Ascending aorta (tissue), 2 donors: ENCODE measurements at regions not wholly inside any gene's neighbourhood (a gene's known extent, or its start where the extent isn't known, plus 50 kb on each side); places are given as distances from the start of the nearest gene placed in this dataset.

Experiments
- DNase-seq, 2 donors: peaks; one replicate each; pipeline ENCODE4 v3.0.0-alpha.2; 2019; ENCODE audit warnings: low spot score in 2 of 2
- H3K27ac ChIP-seq, 2 donors: fragments of 200-600 bp; sonication (generic); one replicate each; pipeline ENCODE4 v1.5.1; 2016 to 2017; ENCODE audit warnings: mild to moderate bottlenecking in 1 of 2
- H3K27me3 ChIP-seq: fragments of 200-600 bp; sonication (generic); one replicate; pipeline ENCODE4 v1.5.1; 2017
- H3K36me3 ChIP-seq, 2 donors: fragments of 200-600 bp; sonication (generic); one replicate each; pipeline ENCODE4 v1.5.1; 2016
- H3K4me1 ChIP-seq, 2 donors: fragments of 200-600 bp; sonication (generic); one replicate each; pipeline ENCODE4 v1.5.1; 2016 to 2017; ENCODE audit warnings: mild to moderate bottlenecking in 1 of 2
- H3K4me3 ChIP-seq, 2 donors: fragments of 200-600 bp; sonication (generic); one replicate each; pipeline ENCODE4 v1.5.1; 2016 to 2017; ENCODE audit warnings: mild to moderate bottlenecking in 1 of 2
- H3K9me3 ChIP-seq, 2 donors: fragments of 200-600 bp; sonication (generic); one replicate each; pipeline ENCODE4 v1.5.1; 2016
- intact Hi-C: fragments of 100-400 bp; cut with DNase I; formaldehyde crosslinking; loops from one replicate; pipeline ENCODE4 v1.15.1; 2023
- TF ChIP-seq, protein P1 (sequence below), 3 experiments: fragments of 200-600 bp in 2 of 3; fragments of 450-650 bp in 1 of 3; sonication (generic) in 2 of 3; IDR thresholded peaks; one replicate each; pipeline ENCODE4 v1.5.1; 2016 to 2019; ENCODE audit warnings: antibody characterized with exemption in 3 of 3, mild to moderate bottlenecking in 1 of 3, moderate library complexity in 1 of 3

- Histone ChIP-seq H3K9me3 (no peaks in the 10 kb centered on the region), H3K4me1 (no peaks in the 10 kb centered on the region), H3K4me3 (no peak overlapping the region), H3K27ac (no peak overlapping the region), H3K27me3 (no peaks in the 10 kb centered on the region), H3K36me3 (no peaks in the 10 kb centered on the region)
- TF ChIP-seq, protein P1, sequence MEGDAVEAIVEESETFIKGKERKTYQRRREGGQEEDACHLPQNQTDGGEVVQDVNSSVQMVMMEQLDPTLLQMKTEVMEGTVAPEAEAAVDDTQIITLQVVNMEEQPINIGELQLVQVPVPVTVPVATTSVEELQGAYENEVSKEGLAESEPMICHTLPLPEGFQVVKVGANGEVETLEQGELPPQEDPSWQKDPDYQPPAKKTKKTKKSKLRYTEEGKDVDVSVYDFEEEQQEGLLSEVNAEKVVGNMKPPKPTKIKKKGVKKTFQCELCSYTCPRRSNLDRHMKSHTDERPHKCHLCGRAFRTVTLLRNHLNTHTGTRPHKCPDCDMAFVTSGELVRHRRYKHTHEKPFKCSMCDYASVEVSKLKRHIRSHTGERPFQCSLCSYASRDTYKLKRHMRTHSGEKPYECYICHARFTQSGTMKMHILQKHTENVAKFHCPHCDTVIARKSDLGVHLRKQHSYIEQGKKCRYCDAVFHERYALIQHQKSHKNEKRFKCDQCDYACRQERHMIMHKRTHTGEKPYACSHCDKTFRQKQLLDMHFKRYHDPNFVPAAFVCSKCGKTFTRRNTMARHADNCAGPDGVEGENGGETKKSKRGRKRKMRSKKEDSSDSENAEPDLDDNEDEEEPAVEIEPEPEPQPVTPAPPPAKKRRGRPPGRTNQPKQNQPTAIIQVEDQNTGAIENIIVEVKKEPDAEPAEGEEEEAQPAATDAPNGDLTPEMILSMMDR (IDR thresholded peaks at IDR 0.05) = no peak
- DNase-seq = no peak
- intact Hi-C loops = no loop called here
Observed at GRCh38 chr7:136698231-136698630, 170.2 kb upstream of the CHRM2 start.

DNA sequence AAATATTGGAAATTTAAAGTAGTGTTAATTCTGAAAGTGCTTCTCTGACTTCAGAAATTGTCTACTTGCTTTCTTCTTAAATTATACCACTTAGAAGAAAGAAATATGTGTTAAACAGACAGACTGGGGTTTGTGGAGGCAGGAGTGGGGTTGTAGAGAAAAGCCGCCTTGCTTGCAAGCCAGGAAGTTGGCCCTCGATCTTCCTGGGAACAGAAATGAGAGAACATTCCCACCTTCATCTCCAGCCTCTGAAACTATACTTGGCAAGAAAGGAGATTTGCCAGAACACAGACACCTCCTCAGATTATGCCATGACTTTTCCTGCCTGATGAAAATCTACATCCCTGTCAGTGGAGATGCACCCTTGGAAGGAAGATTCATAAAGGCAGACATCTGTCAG lies 171.2 kb upstream of the CHRM2 start:
- Histone ChIP-seq H3K4me1 (no peaks in the 10 kb centered on the region), H3K9me3 (no peaks in the 10 kb centered on the region), H3K27me3 (no peaks in the 10 kb centered on the region), H3K27ac (no peak overlapping the region), H3K36me3 (no peaks in the 10 kb centered on the region), H3K4me3 (no peak overlapping the region)
- intact Hi-C loops = no loop called here
- DNase-seq = no peak
- TF ChIP-seq, protein P1 (IDR thresholded peaks at IDR 0.05) = no peak

- intact Hi-C loops = no loop called here
- TF ChIP-seq, protein P1 (IDR thresholded peaks at IDR 0.05) = no peak
- no peak for DNase-seq
Observed at GRCh38 chr7:136693166-136694119, 175.0 kb upstream of the CHRM2 start.

GRCh38 chr7:136692221-136692620 lies 176.2 kb upstream of the CHRM2 start:
- H3K4me3 ChIP-seq = no peak overlapping the region
- DNase-seq = no peak
- TF ChIP-seq, protein P1 (IDR thresholded peaks at IDR 0.05) = no peak
- no peaks in the 10 kb centered on the region for H3K4me1 ChIP-seq
- H3K36me3 ChIP-seq = no peaks in the 10 kb centered on the region
- intact Hi-C loops = no loop called here
- no peak overlapping the region for H3K27ac ChIP-seq
- H3K9me3 ChIP-seq = no peaks in the 10 kb centered on the region
- H3K27me3 ChIP-seq = no peaks in the 10 kb centered on the region

More at GRCh38 chr7:136693166-136694119, 175.0 kb upstream of the CHRM2 start:
- Histone ChIP-seq H3K4me1 (no peaks in the 10 kb centered on the region), H3K27me3 (no peaks in the 10 kb centered on the region), H3K9me3 (no peaks in the 10 kb centered on the region), H3K36me3 (no peaks in the 10 kb centered on the region), H3K4me3 (no peak overlapping the region), H3K27ac (no peak overlapping the region)

DNA sequence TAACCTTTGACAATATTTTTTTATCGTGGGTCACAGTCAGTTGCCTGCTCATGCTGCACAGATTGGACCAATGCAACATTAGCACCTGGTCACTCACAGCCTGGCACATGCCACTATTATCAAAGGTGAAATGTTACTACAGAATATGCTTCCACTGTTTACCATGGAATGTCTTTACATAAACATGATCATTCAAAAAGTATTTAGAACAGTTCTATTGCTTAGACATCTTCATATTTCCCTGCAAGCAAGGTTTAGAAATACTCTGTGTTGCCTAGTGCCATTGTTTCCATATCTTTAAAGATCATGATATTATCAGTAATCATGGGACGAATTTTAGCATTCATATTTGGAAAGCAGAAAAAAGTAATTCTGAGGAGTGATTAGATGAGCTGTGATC lies 179.9 kb upstream of the CHRM2 start:
- Histone ChIP-seq H3K36me3 (no peaks in the 10 kb centered on the region), H3K27ac (no peak overlapping the region), H3K27me3 (no peaks in the 10 kb centered on the region), H3K9me3 (no peaks in the 10 kb centered on the region), H3K4me1 (no peaks in the 10 kb centered on the region), H3K4me3 (no peak overlapping the region)
- TF ChIP-seq, protein P1 (IDR thresholded peaks at IDR 0.05) = no peak
- intact Hi-C loops = no loop called here
- no peak for DNase-seq
